ENCODE measurements at regions not wholly inside any gene's neighbourhood (a gene's known extent, or its start where the extent isn't known, plus 50 kb on each side); places are given as distances from the start of the nearest gene placed in this dataset.

GRCh38 chr10:31100662-31101061, 69.0 kb upstream of the ZNF438 start:
- TF ChIP-seq CTCF (conservative IDR thresholded peaks at IDR 0.05): no peak
- TF ChIP-seq ZFX (IDR thresholded peaks at IDR 0.05): no peak
